Germinal center (tissue), 1 donor: ENCODE measurements at regions not wholly inside any gene's neighbourhood (a gene's known extent, or its start where the extent isn't known, plus 50 kb on each side); places are given as distances from the start of the nearest gene placed in this dataset.

Source experiments
- DNase-seq: peaks from one replicate; pipeline ENCODE4 v3.0.0; 2012; ENCODE audit warnings: mixed read lengths, low spot score

DNA sequence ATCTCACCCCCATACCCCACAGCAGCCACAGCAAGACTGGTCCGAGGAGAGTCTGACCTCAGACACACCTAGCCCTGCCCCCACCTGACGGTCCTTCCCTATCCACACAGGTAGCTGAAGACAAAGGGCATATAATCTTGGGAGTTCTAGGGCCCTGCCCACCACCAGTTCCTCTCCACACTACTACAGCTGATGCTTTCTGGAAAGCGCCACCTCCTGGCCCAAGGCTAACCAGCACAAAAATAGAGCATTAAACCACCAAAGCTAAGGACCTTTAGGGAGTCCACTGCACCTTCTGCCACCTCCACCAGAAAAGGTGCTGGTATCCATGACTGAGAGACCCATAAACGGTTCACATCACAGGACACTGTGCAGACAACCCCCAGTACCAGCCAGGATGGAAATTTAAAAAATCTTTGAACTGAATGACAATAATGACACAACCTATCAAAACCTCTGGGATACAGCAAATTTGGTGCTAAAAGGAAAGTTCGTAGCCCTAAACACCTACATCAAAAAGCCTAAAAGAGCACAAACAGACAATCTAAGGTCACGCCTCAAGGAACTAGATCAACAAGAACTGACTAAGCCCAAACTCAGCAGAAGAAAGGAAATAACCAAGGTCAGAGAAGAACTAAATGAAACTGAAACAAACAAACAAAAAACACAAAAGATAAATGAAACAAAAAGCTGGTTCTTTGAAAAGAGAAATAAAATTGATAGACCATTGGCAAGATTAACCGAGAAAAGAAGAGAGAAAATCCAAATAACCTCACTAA is 122.1 kb upstream of the TPRG1 start:
- DNase-seq, result no peak

DNA sequence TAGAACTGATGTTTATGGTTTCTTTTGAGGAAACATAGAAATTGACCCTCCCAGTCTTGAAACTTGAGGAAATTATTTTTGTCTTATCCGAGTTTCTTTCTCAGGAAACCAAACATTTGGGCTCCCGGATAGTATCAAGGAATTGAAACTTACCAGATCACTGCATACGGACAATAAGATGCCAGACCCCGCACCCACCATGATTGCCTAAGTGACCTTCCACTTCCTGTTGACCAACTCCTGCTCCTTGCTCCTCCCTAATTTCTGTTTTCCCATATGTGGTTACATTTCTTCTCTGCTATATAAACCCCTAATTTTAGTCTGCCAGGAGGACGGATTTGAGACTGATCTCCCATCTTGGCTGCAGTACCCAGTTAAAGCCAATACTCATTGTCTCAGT is 118.4 kb upstream of the TPRG1 start:
- DNase-seq, result no peak

DNA sequence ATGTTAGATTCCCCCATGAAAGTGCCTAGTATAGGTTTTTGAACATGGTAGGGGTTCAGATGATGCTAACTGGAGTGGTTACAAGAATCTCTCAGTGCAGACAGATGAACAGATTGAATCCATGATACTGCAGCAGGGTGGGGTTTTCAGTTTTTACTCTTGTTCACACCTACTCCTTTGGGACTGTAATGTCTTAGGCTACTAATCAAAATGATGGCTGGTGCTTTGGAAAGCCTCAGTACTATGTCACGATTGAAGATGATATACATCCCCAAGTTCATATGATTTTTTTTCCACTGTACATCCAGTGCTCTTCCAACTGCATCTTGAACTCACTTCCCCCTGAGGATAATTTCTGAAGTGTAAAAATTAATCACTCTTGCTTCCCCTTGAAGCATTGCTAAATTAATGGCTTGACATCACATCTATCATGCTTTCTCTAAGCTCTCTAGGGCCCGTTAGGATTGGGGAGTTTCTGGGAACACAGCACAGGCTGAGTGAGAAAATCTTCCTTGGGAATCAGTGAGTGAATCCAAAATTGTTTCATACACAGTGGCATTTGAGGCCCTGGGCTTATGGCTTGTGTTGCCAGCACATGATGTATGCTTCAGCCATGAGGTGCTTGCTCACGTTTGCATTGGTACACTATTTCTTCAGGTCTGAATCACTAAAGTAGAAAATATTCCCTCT is 115.0 kb upstream of the TPRG1 start:
- no peak for DNase-seq

DNA sequence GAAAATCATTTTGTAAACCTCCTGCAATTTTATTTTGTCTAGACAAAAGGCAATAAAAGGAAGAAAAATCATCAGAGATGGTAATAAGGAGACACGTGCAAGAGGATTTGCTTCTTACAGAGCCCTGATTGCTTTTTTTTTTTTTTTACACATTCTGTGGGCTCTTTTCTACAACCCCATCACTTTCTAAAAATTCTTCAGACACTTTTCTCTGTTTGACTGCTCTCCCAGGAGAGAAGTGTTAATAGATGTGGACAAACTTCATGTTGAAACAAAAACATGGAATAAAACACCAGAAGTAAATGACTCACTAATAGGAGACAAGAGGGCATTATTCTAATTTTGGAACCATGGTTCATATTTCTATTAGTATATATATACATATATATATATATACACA is 114.4 kb upstream of the TPRG1 start:
- no peak for DNase-seq

DNA sequence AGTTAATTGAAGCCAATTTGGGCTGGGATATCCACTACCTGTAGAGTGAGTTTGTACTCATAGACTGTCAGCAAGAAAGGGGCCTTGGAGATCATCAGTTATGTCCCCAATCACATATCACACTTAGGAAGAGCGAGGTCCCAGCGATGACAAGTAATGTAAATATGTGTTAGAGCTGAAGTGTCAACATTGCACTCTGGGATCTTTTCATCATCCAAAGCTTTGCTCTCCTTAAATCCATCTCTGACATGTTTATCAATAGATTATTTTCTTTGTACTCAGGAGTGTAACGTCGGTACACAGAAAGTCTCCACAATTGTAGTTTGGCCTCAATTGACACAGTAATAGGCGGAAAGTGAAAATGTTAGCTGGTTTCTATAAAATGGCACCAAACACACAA is 113.7 kb upstream of the TPRG1 start:
- no peak for DNase-seq

DNA sequence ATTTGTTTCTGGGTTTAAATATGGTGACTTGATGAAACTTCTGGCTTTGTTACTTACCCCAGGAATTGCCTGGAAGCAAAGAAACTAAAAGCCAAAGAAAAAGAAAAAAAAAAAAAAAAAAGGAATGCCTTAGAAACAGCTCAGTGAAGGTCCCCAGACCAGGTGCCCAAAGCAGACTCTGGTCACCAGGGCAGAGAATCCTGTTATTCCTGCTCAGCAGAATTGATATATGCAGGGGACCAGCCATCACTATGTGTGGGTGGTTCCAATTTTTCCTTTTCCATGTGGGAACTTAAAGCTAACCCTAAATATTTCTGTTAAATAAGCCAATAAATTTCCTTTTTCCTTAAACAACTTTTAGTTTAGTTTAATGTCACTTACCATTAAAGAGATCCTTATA is 100.8 kb upstream of the TPRG1 start:
- DNase-seq, result no peak

DNA sequence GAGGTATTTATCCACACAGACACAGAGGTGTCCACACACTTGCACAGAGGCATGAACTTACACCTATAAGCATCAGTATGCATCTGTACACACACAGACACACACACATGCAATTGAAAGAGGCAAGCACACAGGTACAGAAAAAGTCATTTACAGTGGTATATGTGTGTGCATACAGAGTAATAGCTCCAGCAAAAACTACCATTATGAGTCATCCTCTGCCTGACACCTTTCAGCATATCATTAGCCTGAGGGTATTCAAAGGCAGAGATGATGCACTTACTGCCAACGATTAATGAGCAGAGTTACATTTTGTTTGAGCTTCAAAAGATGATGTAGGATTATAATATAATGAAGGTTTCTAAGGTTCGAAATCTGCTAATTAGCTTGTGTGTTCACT is 100.3 kb upstream of the TPRG1 start:
- no peak for DNase-seq

DNA sequence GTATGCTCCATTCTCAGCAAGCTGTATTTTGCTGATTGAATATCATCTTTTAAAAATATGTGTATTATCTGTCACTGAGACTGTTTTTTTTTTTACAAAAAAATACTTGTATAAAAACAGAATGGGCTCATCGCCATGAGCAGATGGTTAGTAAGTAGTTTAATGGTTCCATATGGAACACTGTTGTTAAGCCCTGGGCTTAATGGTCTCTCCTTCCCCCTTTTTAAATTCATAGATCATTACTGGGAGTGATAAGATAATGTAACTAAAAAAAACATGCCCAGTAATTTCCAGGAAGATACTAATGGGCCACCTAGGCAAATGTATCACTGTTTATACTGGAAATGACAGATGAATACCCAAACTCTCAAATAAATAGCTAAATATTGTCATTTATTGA is 95.3 kb upstream of the TPRG1 start:
- no peak for DNase-seq

DNA sequence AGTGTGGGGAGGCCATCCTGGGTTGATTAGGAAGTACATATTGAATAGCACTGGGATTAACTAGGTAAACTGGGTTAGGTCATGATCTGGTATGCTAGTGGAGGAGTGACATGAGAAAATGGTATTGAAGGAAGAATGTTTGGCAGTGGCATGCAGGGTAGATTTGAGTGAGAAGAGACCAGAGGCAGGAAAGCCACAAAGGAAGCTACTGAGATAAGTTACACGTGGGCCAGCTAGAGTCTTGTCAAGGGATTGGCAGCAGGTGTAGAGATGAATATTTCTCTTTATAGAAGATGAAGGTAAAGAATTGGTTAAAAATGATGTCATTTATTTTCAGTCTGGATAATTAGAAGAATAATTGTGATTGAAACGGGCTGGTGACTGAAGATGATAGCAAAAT is 91.0 kb upstream of the TPRG1 start:
- DNase-seq, result no peak

DNA sequence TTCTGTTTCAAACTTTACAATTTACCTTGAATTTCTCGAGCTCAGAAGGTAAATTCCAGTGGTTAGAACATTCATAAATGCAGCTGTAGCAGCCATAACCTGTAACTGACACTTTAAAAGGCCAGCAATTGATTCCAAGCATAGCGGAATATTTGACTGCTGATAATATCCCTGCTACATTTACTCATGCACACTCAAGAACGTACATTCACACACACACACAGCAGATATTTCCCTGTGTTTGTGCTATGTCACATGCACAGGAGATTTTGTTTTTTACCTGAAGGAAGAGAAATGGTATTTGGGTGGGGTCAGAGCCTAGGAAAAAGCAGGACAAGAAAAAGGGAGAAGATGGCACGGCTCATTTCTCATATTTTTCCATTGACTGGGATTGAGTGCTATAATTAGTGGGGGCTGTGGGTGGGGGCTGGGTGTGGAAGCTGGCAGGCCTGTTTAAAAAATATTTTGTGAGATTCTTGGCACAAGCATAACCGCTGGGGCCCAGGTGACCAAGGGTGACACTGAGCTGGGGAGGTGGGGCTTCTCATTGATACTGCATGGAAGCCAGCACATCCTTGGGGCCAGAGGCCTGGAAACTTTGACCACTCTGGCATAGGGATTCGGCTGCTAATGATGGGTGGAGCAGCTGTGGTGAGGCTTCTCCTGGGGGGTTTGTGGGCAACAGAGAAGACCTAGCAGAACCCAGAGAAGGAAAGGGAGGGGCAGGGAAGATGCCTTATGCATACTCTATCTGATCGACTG is 88.9 kb upstream of the TPRG1 start:
- DNase-seq, result no peak

DNA sequence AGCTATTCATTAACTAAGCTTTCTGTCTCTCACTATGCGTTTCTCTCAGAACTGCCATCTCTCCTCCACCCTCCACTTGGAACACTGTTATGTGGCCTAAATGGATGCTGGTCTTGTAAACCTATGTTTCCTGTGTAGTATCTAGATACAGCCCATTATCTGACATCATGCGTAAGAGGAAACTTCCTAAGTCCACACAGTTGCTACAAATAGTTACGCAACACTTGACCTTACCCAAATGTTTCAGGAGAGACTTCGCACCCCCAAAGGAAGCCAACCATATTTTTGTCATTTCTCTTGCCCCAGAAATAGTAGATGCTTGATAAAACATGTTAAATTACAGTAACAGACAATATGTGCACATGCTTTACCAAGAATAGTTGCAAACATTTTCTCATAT is 87.2 kb upstream of the TPRG1 start:
- DNase-seq, result no peak

DNA sequence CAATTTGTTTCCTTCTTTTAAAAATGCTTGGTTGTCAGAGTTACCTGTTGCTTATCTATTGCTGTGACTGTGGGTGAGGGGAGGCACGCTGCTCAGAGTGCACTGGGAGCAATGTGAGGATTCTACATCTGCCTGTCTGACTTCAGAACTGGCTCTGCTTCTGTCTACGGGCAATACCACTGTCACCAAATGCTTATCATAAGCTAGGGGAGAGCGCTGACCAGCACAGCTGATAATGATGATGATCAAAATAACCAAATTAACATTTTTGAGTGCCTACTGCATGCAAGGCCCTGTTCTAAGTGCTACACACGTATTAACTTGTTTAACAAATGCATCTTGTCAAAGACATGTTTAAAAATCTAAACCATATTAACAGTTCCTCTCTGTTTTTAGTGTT is 79.2 kb upstream of the TPRG1 start:
- DNase-seq, result no peak

DNA sequence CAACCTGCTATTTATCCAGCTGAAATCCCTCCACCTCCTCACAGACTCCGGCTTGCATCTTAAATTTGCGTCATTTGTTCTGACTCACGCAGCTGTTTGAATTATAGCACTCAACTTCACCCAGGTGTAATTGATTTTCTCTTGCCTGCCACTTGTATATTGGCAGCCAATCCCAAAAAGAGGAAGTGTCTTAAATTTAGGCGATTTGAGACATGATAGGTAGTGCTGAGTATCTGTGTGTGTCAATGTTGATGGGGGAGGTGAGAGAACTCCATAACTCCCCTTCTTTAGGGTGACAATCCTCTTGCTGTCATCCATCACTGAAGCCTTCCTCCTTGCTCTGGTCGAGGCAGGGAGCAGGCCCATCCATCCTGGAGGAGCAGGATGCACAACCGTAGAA is 77.2 kb upstream of the TPRG1 start:
- DNase-seq, result no peak

DNA sequence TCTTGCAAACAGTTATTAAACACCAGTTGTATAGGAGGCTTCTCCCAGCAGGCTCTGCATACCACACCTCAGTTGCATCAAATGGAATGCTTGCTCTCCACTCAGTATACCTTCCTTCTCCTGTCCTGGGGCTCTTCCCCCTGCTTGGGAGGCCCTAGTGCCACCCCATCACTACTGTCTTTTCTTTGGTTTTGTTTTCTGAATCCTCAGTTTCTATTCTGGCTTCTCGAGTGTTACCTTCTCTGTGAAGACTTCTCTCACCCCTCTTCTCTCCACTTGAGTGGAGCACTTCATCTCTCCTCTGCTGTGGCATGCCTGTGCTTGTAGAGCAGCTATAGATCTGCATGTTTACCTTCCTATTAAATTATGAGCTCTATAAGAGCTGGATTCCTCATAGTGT is 75.7 kb upstream of the TPRG1 start:
- no peak for DNase-seq

DNA sequence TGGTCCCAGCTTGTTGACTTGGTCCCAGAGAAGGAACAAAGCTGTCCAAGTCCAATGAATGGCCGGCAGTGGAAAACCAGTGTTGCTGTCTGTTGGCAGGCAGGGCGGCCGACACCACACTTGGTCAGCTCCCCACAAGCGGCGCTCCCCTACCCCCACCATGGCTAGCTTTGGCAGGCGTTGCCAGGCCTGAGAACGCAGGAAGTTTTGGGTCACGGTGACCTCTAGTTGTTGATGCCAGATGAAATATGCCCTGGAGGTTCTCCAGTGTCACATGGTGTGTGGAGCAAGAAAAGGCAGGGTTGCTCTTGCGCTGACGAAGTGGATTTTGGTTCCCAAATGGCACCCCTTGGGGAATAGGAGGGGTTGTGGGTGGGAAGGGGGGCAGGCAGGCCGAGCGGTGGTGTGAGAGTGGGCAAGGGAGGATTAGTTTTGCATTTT is 72.7 kb upstream of the TPRG1 start:
- DNase-seq, result no peak

DNA sequence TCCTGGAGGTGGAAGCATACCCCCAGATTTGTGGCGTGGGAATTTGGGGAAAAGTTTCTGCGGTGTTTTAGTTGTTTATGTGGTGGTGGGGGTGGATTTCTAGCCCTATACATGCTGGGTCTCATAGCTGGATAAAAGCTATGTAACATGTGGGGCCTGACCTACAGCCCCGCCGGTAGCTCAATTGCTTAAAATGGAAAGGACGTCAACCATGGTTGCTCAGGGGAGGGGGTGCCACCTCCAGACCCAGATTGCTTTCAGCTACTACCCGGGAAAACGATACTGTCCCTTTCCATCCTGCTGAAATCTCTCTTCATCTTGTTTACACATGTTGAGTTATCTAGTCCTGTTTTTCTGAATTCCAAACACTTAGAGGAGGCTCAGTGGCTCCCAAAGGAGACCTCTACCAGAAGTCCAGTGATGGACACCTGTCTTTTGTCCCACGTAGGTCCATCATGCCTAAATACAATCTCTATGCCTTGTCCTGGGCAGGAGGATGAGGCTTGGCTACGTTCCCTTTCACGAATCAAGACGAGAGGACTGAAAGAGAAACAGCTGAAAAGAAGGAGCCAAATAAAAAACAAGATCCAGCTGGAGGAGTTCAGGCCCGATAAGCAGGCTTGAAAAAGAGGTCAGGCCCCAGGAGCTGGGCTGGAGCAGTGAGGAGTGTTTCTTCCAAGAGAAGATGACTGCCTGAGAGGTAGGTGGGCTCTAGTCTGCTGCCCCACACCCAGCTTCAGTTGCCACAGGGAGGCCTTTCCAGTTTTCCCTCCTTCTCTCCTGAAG is 72.1 kb upstream of the TPRG1 start:
- DNase-seq, result no peak

DNA sequence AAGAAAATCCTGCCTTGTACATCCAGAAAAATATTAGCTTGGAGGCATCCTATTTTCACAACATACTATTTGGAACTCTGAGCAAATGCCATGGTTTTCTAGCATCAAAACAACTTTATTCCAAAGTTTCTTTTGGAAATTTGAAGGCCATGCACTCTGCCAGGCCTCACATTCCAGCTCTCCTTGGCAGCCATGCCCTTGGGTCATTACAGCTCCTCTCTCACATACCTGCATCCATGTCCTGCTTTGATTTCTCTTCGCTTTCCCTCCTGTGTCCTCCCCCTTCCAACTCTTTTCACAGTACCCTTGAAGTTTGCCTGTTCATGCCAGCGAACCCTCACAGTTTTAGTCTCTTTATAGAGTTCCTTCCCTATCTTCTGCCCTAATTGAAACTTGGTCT is 70.9 kb upstream of the TPRG1 start:
- no peak for DNase-seq

DNA sequence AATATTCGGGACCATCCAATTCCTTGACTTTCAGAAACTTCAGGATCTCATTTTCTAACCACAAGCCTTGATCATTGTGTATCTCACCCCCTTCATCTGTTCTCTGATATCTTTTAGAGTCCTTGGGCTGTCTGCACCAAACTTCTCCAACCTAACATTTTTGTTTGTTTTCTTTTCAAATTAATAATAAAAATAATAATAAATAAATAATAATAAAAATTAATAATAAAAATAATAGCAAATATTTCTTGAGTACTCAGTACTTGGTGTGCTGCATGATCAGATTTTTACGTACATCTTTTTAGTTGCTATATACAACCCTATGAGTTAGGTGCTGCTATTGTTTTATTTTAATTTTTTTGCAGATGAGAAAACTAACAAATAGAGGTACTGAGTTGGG is 70.2 kb upstream of the TPRG1 start:
- DNase-seq, result no peak

DNA sequence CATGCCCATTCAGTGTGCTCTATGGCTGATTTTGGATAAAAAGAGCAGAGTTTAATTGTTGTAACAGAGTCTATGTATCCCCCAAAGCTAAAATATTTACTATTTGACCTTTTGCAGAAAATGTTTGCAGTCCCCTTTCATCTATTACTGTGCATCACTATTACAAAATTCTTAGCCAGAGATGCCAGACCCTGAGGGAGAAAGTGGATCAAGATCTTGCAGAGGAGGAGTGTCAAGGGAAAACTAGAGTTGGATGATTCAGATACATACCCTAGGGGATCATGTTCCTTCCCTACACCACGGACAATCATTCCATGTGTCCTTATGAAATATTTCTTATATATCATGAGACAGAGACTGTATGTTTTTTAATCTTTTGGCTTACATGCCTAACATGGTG is 68.6 kb upstream of the TPRG1 start:
- no peak for DNase-seq

DNA sequence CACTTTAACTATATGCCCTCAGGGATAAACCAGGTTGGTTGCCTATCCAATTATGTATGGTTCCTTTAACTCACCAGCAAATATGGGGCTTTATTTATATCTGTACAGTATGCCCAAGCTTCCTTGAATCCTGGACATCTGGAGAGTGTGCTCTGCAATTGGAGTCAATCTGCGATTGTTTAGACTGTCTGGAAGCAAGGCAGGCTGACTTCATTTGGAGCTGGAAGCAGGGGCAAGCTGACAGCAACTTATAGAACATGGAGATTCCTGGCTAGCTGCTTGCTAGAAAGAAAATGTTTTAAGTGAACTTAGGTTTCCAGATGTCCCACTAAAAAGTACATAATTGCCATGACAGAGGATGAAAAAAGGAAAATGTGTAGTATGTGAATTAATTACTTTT is 63.7 kb upstream of the TPRG1 start:
- no peak for DNase-seq

DNA sequence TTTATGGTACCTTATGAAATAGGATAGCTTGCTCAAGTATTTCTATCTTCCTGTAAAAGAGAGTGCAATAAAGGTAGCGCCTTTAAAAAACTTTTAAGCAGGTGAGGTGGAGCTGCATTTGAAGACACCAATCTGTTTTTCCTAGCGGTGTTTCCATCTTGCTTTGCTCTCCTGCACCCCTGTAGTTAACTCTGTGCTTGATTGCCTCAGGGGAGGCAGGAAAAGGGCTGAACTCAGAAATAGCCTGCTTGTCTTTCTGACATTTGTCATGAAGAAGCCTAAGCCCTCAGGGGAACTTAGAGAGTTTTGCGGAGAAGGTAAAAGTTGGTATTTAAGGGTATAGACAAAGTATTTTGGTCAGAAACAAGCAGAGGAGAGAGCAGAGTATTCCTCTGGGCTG is 63.0 kb upstream of the TPRG1 start:
- no peak for DNase-seq

DNA sequence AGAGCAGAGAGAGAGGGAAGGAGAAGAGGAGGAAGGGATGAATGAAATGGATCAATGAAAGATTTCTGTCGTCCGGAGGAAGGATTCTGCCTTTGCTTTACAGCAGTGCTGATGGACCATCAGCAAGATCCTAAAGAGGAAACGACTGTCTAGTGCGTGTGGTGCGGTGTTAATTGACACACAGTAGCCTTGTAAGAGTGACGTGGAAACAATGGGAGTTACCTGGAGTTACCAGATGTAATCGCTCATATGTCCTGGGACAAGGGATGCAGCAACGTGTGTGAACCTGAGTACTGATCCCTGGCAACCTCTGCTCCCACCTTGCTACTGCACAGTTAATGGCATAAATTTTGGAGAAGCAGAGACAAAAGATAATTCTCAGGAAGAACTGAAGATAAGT is 62.6 kb upstream of the TPRG1 start:
- DNase-seq, result no peak
